Activated CD8-positive, alpha-beta memory T cell treated with anti-CD3 and anti-CD28 coated beads, Interleukin-2, amount 50 U/mL, for 48 hours (primary cell): ENCODE measurements at regions not wholly inside any gene's neighbourhood (a gene's known extent, or its start where the extent isn't known, plus 50 kb on each side); places are given as distances from the start of the nearest gene placed in this dataset.
"Not testable (repeated sequence)": the region's sequence is repeated elsewhere in the genome, so short reads cannot be mapped to it uniquely, and the experiment has no call there.

Experiments used
- DNase-seq: peaks from one replicate; pipeline ENCODE4 v3.0.0-alpha.2; 2020

DNA sequence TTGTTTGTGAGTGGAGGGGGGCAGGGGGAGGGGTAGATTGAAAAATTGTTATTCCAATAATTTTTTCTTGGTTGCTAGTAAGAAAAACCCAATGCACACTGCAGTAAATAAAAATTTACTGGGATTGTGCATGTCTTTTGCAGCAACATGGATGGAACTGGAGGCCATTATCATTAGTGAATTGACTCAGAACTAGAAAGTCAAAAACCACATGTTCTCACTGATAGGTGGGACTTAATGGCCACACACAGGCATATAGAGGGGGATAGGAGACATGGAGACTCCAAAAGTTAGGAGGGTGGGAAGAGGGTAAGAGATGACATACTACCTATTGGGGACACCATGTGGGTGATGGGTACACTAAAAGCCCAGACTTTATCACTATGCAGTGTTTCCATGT, 67.2 kb downstream of the BUB3 start:
- DNase-seq = no peak

- no peak for DNase-seq
These were observed 68.6 kb downstream of the BUB3 start for GRCh38 chr10:123222832-123223231.

DNA sequence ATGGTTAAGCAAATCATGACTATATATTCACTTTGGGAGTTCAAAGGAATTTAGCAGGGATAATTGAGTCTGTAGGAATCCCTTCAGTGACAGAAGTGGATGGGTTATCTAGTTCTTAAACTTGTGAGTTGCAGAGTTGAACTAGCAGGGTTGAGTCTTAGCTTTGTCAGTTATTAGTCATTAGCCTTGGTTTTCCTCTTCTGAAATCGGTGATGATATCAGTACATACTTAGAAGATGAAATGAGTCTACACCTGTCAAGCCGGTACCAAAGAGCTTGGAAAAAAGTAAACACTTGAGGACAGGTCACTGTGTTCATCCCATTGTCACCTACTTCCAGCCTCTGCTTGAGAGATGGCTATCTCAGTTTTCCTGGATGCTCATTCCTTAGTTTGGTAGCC, 73.5 kb downstream of the BUB3 start:
- no peak for DNase-seq

DNA sequence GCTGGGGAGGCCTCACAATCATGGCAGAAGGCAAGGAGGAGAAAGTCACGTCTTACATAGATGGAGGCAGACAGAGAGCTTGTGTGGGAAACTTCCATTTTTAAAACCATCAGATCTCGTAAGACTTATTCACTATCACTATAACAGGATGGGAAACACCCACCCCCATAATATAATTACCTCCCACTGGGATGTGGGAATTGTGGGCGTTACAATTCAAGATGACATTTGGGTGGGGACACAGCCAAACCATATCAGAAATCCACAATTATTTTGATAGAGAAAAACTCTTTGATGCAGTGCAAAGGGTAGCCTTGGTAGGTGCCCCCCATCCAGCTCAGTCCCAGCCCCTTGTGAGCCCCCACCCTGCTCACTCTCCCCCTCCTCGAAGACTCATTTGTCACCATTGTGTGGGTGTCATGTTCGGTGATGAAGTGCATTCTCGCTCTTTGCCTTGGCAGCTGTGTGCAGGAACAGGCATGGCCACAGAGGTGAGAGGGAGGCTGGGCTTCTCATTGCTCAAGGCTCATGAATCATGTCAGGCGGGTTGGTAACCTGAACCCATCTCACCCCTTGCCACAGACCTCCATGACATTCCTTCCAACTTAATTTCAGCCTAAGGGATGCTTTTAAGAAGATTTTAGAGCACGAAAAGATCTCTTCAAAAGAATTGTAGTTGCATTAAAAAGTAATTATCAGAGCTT, 75.9 kb downstream of the BUB3 start:
- DNase-seq = no peak

DNA sequence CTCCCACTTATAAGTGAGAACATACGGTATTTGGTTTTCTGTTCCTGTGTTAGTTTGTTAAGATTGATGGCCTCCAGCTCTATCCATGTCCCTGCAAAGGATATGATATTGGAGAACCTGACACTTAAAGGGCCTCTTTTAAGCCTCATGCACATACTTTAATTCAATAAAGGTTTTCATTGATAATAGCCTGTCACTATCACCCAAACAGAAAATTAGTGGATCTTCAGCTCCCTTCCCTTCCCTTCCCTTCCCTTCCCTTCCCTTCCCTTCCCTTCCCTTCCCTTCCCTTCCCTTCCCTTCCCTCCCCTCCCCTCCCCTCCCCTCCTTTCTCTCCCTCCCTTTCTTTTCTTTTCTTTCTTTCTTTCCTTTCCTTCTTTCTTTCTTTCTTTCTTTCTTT, 78.7 kb downstream of the BUB3 start:
- DNase-seq = not testable (repeated sequence)

GRCh38 chr10:123235014-123235413, 80.8 kb downstream of the BUB3 start:
- not testable (repeated sequence) for DNase-seq

DNA sequence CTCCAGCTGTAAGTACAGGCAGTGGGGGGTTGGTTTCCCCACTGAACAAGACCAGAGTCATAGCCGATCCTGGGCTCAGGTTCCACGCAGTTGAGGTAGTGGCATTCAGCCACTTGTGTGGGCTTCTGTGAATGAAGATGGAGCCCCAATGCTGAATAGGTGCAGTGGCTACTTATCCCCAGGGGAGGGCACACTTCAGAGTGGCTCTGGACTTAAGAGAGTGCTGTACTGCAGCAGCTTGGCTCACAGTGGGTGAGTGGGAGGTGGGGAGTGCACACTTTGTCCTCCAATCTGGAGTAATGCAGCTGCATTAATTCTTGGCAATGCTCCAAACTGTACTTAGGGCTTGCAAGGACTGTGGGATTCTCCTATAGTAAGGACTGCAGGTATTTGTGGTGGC, 81.9 kb downstream of the BUB3 start:
- DNase-seq = no peak

- DNase-seq = no peak
These were observed 86.0 kb downstream of the BUB3 start for GRCh38 chr10:123240250-123240649.

GRCh38 chr10:123240776-123241175, 86.6 kb downstream of the BUB3 start:
- no peak for DNase-seq

GRCh38 chr10:123241391-123242141, 87.4 kb downstream of the BUB3 start:
- DNase-seq = no peak

DNA sequence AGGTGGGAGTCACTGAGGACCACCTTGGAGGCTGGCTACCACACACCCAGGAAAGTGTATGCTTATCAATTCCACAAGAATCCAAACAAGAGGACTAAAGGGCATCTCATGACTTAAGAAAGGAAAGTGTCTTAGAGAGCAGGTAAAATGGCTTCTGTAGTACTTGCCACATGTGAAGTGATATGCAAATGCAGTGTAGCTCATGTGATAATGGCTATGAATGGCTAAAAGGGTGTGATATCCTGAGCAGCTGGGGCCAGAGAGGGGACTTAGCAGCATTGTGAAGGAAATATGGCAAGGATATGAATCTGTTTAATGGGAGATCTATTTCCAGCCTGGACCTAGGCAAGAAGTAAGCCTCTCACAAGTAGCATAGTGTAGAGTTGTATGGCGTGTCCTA, 90.5 kb downstream of the BUB3 start:
- DNase-seq = no peak

DNA sequence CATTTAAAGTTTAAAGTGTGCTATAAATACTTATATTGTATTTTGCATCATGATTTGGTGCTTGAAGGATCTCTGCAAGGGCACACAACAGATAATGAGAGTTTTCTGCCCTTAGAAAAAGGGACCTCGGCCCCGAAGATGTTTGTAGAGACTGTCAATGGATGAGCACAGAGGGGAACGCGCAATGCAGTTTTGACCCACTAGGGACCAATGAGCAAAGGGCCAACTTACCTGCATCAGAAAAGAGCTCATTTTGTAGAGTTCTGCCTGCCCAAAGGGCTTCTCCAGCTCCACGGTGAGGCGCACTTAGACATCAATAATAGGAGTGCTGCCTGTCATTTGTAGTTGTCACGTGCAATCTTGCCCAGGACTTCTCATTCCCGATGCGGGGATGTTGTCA, 91.1 kb downstream of the BUB3 start:
- DNase-seq = no peak

DNA sequence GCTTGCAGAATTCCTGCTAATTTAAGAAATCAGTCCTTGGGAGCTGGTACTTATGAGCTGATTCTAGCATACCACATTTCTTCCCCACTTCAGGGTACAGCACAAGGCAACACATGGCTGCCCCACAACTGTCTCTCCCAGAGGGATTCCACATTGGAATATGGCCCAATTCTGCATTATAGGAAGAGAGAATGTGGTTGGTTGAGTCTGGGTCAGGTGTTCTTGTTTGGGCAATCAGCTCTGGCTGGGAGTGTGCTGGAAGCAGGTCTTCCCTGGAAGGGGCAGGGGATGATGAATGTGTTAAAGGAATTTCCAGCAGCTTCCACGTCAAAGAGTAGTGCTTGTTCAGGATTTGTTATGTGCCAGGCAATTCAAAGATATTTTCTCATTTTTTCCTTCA, 95.7 kb downstream of the BUB3 start:
- no peak for DNase-seq

DNA sequence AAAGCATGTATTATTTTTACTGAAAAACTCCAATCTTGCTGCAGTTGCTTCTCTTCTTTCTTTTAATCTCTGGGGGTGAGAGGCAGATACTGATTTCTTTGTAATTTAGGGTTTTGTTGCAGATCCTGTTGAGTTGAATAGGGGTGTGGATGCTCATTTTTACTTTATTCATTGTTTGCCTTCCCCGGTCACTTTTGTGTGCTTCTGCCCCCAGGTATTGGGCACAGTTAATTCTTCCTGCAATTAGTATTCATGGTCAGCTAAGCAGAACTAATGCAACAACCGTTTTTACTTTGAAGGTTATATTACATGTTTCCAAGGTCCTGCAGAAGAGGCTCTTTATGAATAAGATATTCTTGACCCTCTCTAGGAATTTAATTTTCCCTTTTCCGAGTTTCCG, 96.4 kb downstream of the BUB3 start:
- DNase-seq = no peak

GRCh38 chr10:123252779-123253178, 98.6 kb downstream of the BUB3 start:
- no peak for DNase-seq

DNA sequence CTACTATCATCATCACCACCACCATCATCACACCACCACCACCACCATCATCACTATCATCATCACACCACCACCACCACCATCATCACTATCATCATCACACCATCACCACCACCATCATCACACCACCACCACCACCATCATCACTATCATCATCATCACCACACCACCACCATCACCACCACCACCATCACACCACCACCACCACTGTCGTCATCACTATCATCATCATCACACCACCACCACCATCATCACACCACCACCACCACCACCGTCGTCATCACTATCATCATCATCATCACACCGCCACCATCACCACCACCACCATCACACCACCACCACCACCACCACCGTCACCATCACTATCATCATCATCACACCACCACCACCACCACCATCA, 100.1 kb downstream of the BUB3 start:
- not testable (repeated sequence) for DNase-seq

DNA sequence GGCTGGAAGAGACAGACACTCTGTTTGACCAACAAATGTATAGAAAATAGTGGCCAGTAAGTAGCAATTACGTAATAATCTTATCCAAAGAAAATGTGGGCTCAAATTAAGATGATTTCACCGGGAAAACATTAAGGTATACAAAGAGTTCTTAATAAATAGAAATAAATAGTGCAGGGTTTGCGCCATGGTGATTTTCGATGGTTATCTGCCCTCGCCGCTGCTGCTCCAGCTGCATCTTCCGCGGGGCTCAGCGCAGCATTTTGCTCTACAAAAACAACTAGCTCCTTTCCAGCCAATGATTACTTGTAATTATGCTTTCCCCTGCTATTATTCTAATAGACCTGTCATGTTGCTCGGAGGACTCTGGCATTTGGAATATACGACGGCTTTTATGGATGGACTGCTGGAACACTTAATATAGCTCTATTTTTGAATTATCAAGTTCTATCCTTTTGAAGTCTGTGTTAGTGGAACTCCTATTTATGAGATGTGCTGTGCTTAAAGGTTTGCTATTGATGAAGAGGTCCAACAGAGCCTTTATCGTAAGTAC, 103.8 kb downstream of the BUB3 start:
- no peak for DNase-seq

- DNase-seq = no peak
These were observed 104.9 kb downstream of the BUB3 start for GRCh38 chr10:123259081-123259480.

DNA sequence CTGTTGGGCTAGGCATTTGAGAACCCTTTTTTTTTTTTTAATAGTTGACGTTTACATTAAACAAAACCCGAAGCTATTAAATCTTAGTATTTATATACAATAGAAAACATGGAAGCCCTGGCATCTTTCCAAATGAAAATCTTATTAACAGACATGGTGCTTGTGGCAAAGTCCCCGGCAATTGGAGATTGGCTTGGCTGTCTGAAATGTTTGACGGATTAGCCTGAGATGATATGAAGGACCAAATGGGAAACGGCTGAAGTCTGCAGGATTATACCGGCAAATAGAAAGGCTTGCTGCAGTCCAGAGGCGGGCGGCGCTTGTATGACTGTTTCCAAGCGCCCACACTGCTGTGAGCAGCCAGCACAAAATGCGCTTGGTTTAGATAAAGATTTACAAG, 105.6 kb downstream of the BUB3 start:
- no peak for DNase-seq

- DNase-seq = no peak
These were observed 108.3 kb downstream of the BUB3 start for GRCh38 chr10:123262456-123262855.

DNA sequence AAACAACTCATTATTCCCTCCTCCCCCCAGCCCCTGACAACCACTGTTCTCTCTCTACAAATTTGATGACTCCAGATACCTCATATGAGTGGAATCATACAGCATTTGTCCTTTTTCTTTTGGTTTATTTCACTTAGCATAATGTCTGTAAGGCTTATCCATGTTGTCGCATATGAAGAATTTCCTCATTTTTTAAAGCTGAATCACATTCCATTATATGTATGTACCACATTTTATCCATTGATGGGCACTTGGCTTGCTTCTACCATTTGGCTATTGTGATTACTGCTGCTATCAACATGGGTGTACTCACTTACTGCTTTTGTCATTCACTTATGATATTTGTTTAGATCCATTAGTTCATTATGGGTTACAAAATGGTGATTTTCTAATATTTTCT, 112.8 kb downstream of the BUB3 start:
- DNase-seq = no peak

DNA sequence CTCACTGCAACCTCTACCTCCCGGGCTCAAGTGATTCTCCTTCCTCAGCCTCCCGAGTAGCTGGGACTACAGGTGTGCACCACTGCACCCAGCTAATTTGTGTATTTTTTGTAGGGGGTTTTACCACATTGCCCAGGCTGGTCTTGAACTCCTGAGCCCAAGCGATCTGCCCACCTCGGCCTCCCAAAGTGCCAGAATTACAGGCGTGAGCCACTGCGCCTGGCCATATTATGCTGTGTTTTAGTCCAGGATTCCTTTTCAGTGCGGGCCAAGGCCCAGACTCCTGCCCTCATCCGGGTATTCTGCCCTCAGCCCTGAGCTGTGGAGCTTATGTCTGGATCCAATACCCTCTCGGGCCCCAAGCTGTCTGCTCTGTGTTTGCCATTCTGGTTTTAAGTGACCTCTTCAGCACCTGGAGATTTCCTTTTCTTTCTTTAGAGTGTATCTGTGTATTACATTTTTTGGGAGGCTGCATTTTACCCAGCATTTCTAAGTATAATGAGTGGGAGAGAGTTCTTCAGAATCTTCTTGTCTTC, 114.9 kb downstream of the BUB3 start:
- no peak for DNase-seq

DNA sequence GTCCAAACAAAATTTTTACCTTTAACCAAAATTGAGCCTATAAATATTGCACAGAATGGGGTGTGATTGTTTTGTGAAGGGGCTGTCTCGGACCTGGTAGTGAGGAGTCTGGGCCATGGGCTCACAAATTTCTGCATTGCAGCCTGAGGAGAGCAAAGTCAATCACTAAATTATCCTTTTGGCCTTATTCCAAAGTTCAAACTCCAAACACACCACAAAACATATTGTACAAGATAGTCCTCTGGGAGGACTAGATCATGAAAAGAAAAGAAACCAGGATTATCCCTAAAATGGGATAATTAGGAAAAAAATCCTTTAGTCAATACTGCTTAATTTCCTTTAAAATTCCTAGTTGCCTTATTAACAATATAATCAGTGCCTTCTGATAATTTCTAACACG, 115.5 kb downstream of the BUB3 start:
- DNase-seq = no peak

- no peak for DNase-seq
These were observed 116.0 kb downstream of the BUB3 start for GRCh38 chr10:123270221-123270620.
